Skeletal muscle satellite cell (primary cell): ENCODE measurements at regions not wholly inside any gene's neighbourhood (a gene's known extent, or its start where the extent isn't known, plus 50 kb on each side); places are given as distances from the start of the nearest gene placed in this dataset. TPM values are rescaled to one million over a fixed set of nuclear protein-coding genes. Genes with fewer than 3 reads are reported as not detected.

Experiments used
- H3K27me3 ChIP-seq: 2 replicates; pipeline ENCODE4 v1.7.0; 2013; ENCODE audit warnings: low read length; ENCODE audit not compliant: control insufficient read depth, insufficient read depth
- H3K36me3 ChIP-seq: 2 replicates; pipeline ENCODE4 v1.7.0; 2013; ENCODE audit warnings: mild to moderate bottlenecking, control low read depth, low read length; ENCODE audit not compliant: insufficient read depth
- H3K4me1 ChIP-seq: 2 replicates; pipeline ENCODE4 v1.7.0; 2013; ENCODE audit warnings: low read length; ENCODE audit not compliant: control insufficient read depth, insufficient read depth
- H3K4me2 ChIP-seq: 2 replicates; pipeline ENCODE4 v1.7.0; 2013; ENCODE audit warnings: mild to moderate bottlenecking, low read length
- H3K4me3 ChIP-seq: 2 replicates; pipeline ENCODE4 v1.7.0; 2013; ENCODE audit warnings: low read length
- H3K9ac ChIP-seq: 2 replicates; pipeline ENCODE4 v1.7.0; 2013; ENCODE audit warnings: mild to moderate bottlenecking, low read depth, low read length, moderate library complexity
- H3K9me3 ChIP-seq: replicated peaks from 2 replicates; pipeline ENCODE4 v1.7.0; 2013; ENCODE audit warnings: mild to moderate bottlenecking, control low read depth, low read length
- small RNA-seq: library from RNA; depleted of rRNA; stranded (forward); fragments of <200 nt; gene quantifications from one replicate; pipeline ENCODE3, GENCODE V24; 2012

DNA sequence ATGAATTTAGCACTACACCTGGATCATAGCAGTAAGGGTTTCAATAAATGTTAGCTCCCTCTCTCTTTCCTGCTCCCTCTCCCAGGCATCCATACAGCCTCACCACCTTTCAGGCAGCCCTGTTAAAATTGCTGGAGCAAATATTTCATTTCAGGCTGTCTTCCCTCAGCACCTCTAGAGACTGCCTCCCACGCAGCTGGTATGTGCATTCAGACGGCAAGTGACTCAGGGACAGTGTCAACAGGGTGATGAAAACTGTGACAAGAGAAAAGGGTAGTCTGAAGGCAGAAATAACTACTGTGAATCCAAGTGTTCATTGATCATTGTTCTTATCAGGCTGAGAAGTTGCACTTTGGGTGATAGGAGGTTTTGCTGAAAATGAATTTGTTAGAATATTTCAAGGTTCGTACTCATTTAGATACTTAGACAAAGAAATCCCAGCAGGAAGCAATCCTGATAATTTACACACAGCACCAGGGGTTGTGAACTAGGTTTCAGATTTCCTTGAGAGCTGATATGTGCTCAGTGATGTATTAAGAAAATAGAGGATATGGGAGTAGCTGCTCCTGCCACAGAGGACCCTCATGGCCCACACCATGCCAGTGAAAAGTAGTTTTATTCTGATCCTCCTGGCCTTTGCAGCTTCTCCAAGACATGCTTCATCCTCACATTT is 424.2 kb downstream of the FGF13 start:
- no peak overlapping the region for H3K4me2 ChIP-seq
- no peak overlapping the region for H3K9ac ChIP-seq
- H3K9me3 ChIP-seq = no peaks in the 10 kb centered on the region
- H3K4me3 ChIP-seq = no peak overlapping the region
- H3K36me3 ChIP-seq = no peaks in the 10 kb centered on the region
- H3K27me3 ChIP-seq = no peaks in the 10 kb centered on the region
- no peaks in the 10 kb centered on the region for H3K4me1 ChIP-seq

GRCh38 chrX:138294951-138295350 is 416.6 kb downstream of the FGF13 start:
- Histone ChIP-seq H3K36me3 (no peaks in the 10 kb centered on the region), H3K4me1 (no peaks in the 10 kb centered on the region), H3K27me3 (no peaks in the 10 kb centered on the region), H3K9me3 (no peaks in the 10 kb centered on the region), H3K9ac (no peak overlapping the region), H3K4me3 (no peak overlapping the region), H3K4me2 (no peak overlapping the region)

- Histone ChIP-seq H3K27me3 (no peaks in the 10 kb centered on the region), H3K9ac (no peak overlapping the region), H3K4me2 (no peak overlapping the region), H3K4me3 (no peak overlapping the region), H3K9me3 (no peaks in the 10 kb centered on the region), H3K4me1 (no peaks in the 10 kb centered on the region), H3K36me3 (no peaks in the 10 kb centered on the region)
Measured at GRCh38 chrX:138298268-138298667, 413.2 kb downstream of the FGF13 start.

DNA sequence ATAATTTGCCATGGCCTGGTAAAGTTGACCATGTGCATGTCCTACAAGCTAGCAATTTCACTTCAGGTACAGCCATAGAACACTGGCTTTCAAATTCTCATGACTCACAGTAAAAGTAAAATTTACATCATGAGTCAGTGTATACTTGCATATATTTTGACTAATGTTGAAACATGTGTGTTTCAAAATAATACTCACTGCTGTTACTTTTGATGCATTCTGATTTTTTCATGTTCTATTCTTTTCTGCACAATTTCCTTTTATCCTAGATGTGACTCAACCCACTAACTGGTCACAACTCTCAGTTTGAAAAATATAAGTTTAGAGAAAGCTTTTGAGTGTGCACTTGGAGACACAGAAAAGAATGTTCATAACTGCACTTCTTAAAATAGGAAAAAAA is 365.7 kb downstream of the FGF13 start:
- Histone ChIP-seq H3K9me3 (no peaks in the 10 kb centered on the region), H3K4me2 (no peak overlapping the region), H3K9ac (no peak overlapping the region), H3K4me1 (no peaks in the 10 kb centered on the region), H3K4me3 (no peak overlapping the region), H3K36me3 (no peaks in the 10 kb centered on the region), H3K27me3 (no peaks in the 10 kb centered on the region)

- Histone ChIP-seq H3K27me3 (no peaks in the 10 kb centered on the region), H3K36me3 (no peaks in the 10 kb centered on the region), H3K9me3 (no peaks in the 10 kb centered on the region), H3K4me1 (no peaks in the 10 kb centered on the region), H3K4me3 (no peak overlapping the region), H3K9ac (no peak overlapping the region), H3K4me2 (no peak overlapping the region)
Measured at GRCh38 chrX:138349351-138349750, 362.2 kb downstream of the FGF13 start.

DNA sequence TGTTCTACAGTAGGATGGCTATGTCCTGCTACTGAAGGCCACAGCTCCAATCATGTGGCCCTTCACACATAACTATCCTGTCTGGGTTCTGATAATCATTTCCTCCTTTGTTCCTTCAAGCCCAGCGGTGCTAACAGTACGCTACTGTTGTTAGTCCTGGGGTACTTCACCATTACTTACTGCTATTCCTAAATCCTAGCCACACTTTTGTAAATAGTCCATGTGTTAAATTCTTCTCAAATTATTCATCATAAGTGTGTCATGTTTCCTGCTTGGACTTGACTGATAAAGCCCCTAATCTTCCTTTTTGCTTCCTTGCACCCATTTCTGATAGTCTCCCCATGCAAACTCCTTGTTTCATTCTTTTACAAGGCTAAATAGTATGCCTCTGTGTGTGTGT is 332.6 kb downstream of the FGF13 start:
- Histone ChIP-seq H3K4me3 (no peak overlapping the region), H3K36me3 (no peaks in the 10 kb centered on the region), H3K27me3 (no peaks in the 10 kb centered on the region), H3K4me2 (no peak overlapping the region), H3K9ac (no peak overlapping the region), H3K4me1 (no peaks in the 10 kb centered on the region), H3K9me3 (no peaks in the 10 kb centered on the region)

- no peaks in the 10 kb centered on the region for H3K9me3 ChIP-seq
- no peaks in the 10 kb centered on the region for H3K27me3 ChIP-seq
- H3K4me2 ChIP-seq = no peak overlapping the region
- H3K4me3 ChIP-seq = no peak overlapping the region
- no peak overlapping the region for H3K9ac ChIP-seq
- no peaks in the 10 kb centered on the region for H3K36me3 ChIP-seq
- no peaks in the 10 kb centered on the region for H3K4me1 ChIP-seq
Measured at GRCh38 chrX:138408101-138408500, 303.4 kb downstream of the FGF13 start.

DNA sequence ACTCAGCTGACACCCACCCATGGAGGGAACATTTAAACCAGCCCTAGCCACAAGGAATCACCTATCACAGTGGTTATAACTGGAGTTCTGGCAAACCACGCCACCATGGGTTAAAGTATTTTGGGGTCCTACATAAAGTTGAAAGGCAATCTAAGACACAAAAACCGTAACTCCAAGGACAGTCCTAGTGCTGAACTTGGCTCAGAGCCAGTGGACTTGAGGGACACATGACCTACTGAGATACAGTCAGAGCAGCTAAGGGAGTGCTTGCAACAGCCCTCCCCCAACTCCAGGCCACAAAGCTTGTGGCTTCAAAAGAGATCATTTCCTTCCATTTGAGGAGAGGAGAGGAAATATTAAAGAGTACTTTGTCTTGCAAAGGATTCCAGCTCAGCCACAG is 300.5 kb downstream of the FGF13 start:
- Histone ChIP-seq H3K4me2 (no peak overlapping the region), H3K36me3 (no peaks in the 10 kb centered on the region), H3K9me3 (no peaks in the 10 kb centered on the region), H3K9ac (no peak overlapping the region), H3K27me3 (no peaks in the 10 kb centered on the region), H3K4me1 (no peaks in the 10 kb centered on the region), H3K4me3 (no peak overlapping the region)

Small RNA genes lying in the stretch of these regions (small RNA-seq; reads per million reads assigned to genes)
- not detected for gene RN7SKP31
- gene RNU6-985P = not detected
